GM19397 (cell line): ENCODE measurements at regions not wholly inside any gene's neighbourhood (a gene's known extent, or its start where the extent isn't known, plus 50 kb on each side); places are given as distances from the start of the nearest gene placed in this dataset.

Experiments used
- ATAC-seq: cut with Tn5 transposase; IDR thresholded peaks from one replicate; pipeline ENCODE4 v1.9.1; 2021; ENCODE audit warnings: mild to moderate bottlenecking, moderate library complexity; ENCODE audit not compliant: unreplicated experiment

GRCh38 chr14:53692885-53693284 is 263.7 kb downstream of the BMP4 start:
- no peak for ATAC-seq

- no peak for ATAC-seq
These were observed 264.2 kb downstream of the BMP4 start for GRCh38 chr14:53692451-53692850.

GRCh38 chr14:53683229-53683628 is 273.4 kb downstream of the BMP4 start:
- ATAC-seq = no peak

- ATAC-seq = no peak
These were observed 284.1 kb downstream of the BMP4 start for GRCh38 chr14:53672526-53672925.

- no peak for ATAC-seq
These were observed 285.9 kb downstream of the BMP4 start for GRCh38 chr14:53670701-53671100.

GRCh38 chr14:53668897-53669296 is 287.7 kb downstream of the BMP4 start:
- ATAC-seq = no peak

GRCh38 chr14:53663709-53664108 is 292.9 kb downstream of the BMP4 start:
- no peak for ATAC-seq

- no peak for ATAC-seq
These were observed 301.4 kb downstream of the BMP4 start for GRCh38 chr14:53655080-53655785.

GRCh38 chr14:53652068-53652467 is 304.6 kb downstream of the BMP4 start:
- no peak for ATAC-seq

- ATAC-seq = no peak
These were observed 305.4 kb downstream of the BMP4 start for GRCh38 chr14:53651096-53651740.

- no peak for ATAC-seq
These were observed 309.7 kb downstream of the BMP4 start for GRCh38 chr14:53646925-53647324.

GRCh38 chr14:53640695-53641094 is 315.9 kb downstream of the BMP4 start:
- no peak for ATAC-seq

- ATAC-seq = no peak
These were observed 317.7 kb downstream of the BMP4 start for GRCh38 chr14:53638966-53639365.

- ATAC-seq = no peak
These were observed 321.8 kb downstream of the BMP4 start for GRCh38 chr14:53634793-53635192.

GRCh38 chr14:53630336-53630735 is 326.3 kb downstream of the BMP4 start:
- no peak for ATAC-seq

- ATAC-seq = no peak
These were observed 327.7 kb downstream of the BMP4 start for GRCh38 chr14:53628732-53629430.

- ATAC-seq = no peak
These were observed 328.4 kb downstream of the BMP4 start for GRCh38 chr14:53628261-53628660.

- no peak for ATAC-seq
These were observed 329.9 kb downstream of the BMP4 start for GRCh38 chr14:53626761-53627160.

GRCh38 chr14:53622447-53622846 is 334.2 kb downstream of the BMP4 start:
- no peak for ATAC-seq

GRCh38 chr14:53621921-53622320 is 334.7 kb downstream of the BMP4 start:
- ATAC-seq = no peak

GRCh38 chr14:53621433-53621832 is 335.2 kb downstream of the BMP4 start:
- peak; percentile 54 for ATAC-seq

- peak; percentile 49 for ATAC-seq
These were observed 335.7 kb downstream of the BMP4 start for GRCh38 chr14:53620890-53621289.
